HCT116 (cell line): ENCODE measurements at regions not wholly inside any gene's neighbourhood (a gene's known extent, or its start where the extent isn't known, plus 50 kb on each side); places are given as distances from the start of the nearest gene placed in this dataset.

Source experiments
- ATAC-seq: fragments of 200-7000 bp; cut with Tn5 transposase; 2 replicates; pipeline ENCODE4 v1.9.1; 2020; ENCODE audit warnings: mild to moderate bottlenecking, moderate library complexity
- BruUV-seq: library from RNA; stranded (reverse); fragments of 400-500 nt; replicated peaks from 2 replicates; lab custom pipeline; 2021; lab: Mats Ljungman, UMichigan
- CTCF ChIA-PET: fragments of 300-600 bp; sonication (Branson Sonifier 250); formaldehyde crosslinking; loops from one replicate; lab custom pipeline; 2021; ENCODE audit warnings: antibody characterized with exemption; lab: Charles Lee
- POLR2A ChIA-PET: fragments of 300-600, 350-600 bp; sonication (Branson Sonifier 250); formaldehyde crosslinking; loops from one replicate; lab custom pipeline; 2021; ENCODE audit warnings: antibody characterized with exemption; lab: Charles Lee
- RAD21 ChIA-PET, 2 experiments: fragments of 300-600 bp; sonication (Branson Sonifier 250); formaldehyde crosslinking; loops; one replicate each; lab custom pipeline; 2023; ENCODE audit warnings: low total read pairs in 2 of 2; ENCODE audit not compliant: uncharacterized antibody in 2 of 2, unreplicated experiment in 2 of 2, low non-redundant PET in 1 of 2; lab: Charles Lee
- DNase-seq: peaks from one replicate; pipeline ENCODE4 v3.0.0-alpha.2; 2010; ENCODE audit warnings: low read depth, low spot score
- H2AFZ ChIP-seq: fragments of 200-600 bp; shearing (Covaris generic), sonication (generic); 2 replicates; pipeline ENCODE4 v1.6.1; 2017; ENCODE audit warnings: low read depth, mixed run types, mixed read lengths, antibody characterized with exemption, low read length; ENCODE audit not compliant: poor library complexity, severe bottlenecking
- H3K27ac ChIP-seq: 2 replicates; pipeline ENCODE4 v1.5.1; 2012; ENCODE audit warnings: low read depth, low read length
- H3K27me3 ChIP-seq: fragments of 200-600 bp; sonication (generic); 2 replicates; pipeline ENCODE4 v1.6.1; 2016; ENCODE audit warnings: mixed run types, low read length, mixed read lengths; ENCODE audit not compliant: insufficient read depth
- H3K36me3 ChIP-seq, 2 experiments: fragments of 200-500 bp in 1 of 2; fragments of 200-600 bp in 1 of 2; sonication (Bioruptor generic) in 1 of 2; sonication (generic) in 1 of 2; 2 replicates each; pipeline versions ENCODE4 v1.5.1 to v1.6.1; 2014 to 2016; ENCODE audit warnings: low read length in 2 of 2, inconsistent platforms in 1 of 2, mixed read lengths in 1 of 2, mixed run types in 1 of 2; ENCODE audit not compliant: insufficient read depth in 2 of 2, control insufficient read depth in 1 of 2
- H3K4me1 ChIP-seq, 2 experiments: fragments of 200-600 bp in 1 of 2; sonication (generic) in 1 of 2; 2 replicates each; pipeline versions ENCODE4 v1.5.1 to v1.6.1; 2012 to 2017; ENCODE audit warnings: low read length in 2 of 2, inconsistent platforms in 1 of 2, mild to moderate bottlenecking in 1 of 2, mixed read lengths in 1 of 2, mixed run types in 1 of 2, moderate library complexity in 1 of 2; ENCODE audit not compliant: insufficient read depth in 2 of 2, control insufficient read depth in 1 of 2
- H3K4me2 ChIP-seq: fragments of 200-600 bp; sonication (generic); 2 replicates; pipeline ENCODE4 v1.6.1; 2017; ENCODE audit warnings: mixed run types, low read length, mixed read lengths
- H3K4me3 ChIP-seq, 2 experiments: fragments of 200-600 bp in 1 of 2; sonication (generic) in 1 of 2; replicated peaks in 1 of 2; 2 replicates each; pipeline ENCODE4 v1.5.1; 2011 to 2016; ENCODE audit warnings: low read length in 2 of 2, control low read depth in 1 of 2, low read depth in 1 of 2, mild to moderate bottlenecking in 1 of 2, mixed read lengths in 1 of 2, mixed run types in 1 of 2
- H3K79me2 ChIP-seq: fragments of 200-600 bp; sonication (generic); 2 replicates; pipeline ENCODE4 v1.6.1; 2017; ENCODE audit warnings: mild to moderate bottlenecking, mixed run types, low read length, moderate library complexity, mixed read lengths; ENCODE audit not compliant: insufficient read depth
- H3K9ac ChIP-seq: fragments of 200-600 bp; sonication (generic); 2 replicates; pipeline ENCODE4 v1.6.1; 2016; ENCODE audit warnings: low read length, mixed read lengths
- H3K9me2 ChIP-seq: fragments of 200-600 bp; sonication (generic), shearing (Covaris generic); 2 replicates; pipeline ENCODE4 v1.6.1; 2017; ENCODE audit warnings: mixed run types, mild to moderate bottlenecking, moderate library complexity; ENCODE audit not compliant: insufficient read depth
- H3K9me3 ChIP-seq, 2 experiments: fragments of 200-500 bp in 1 of 2; fragments of 200-600 bp in 1 of 2; sonication (Bioruptor generic) in 1 of 2; sonication (generic) in 1 of 2; 2 replicates each; pipeline ENCODE4 v1.6.1; 2014 to 2017; ENCODE audit warnings: low read length in 2 of 2, mixed read lengths in 2 of 2, inconsistent platforms in 1 of 2, low read depth in 1 of 2, mild to moderate bottlenecking in 1 of 2, mixed run types in 1 of 2, moderate library complexity in 1 of 2; ENCODE audit not compliant: control insufficient read depth in 1 of 2, insufficient read depth in 1 of 2
- H4K20me1 ChIP-seq: fragments of 200-600 bp; sonication (generic), shearing (Covaris generic); 2 replicates; pipeline ENCODE4 v1.6.1; 2017; ENCODE audit warnings: mixed run types, mild to moderate bottlenecking, moderate library complexity; ENCODE audit not compliant: insufficient read depth
- EZH2 ChIP-seq: fragments of 200-600 bp; sonication (generic); IDR thresholded peaks from 2 replicates; pipeline ENCODE4 v1.6.1; 2017; ENCODE audit warnings: antibody characterized with exemption, mixed run types
- FOSL1 ChIP-seq: IDR thresholded peaks from 2 replicates; pipeline ENCODE4 v1.6.1; 2012; ENCODE audit warnings: low read depth
- JUND ChIP-seq: IDR thresholded peaks from 2 replicates; pipeline ENCODE4 v1.6.1; 2012
- MAX ChIP-seq: IDR thresholded peaks from 2 replicates; pipeline ENCODE4 v1.6.1; 2012
- POLR2A ChIP-seq: IDR thresholded peaks from 2 replicates; pipeline ENCODE4 v1.7.0; 2011; ENCODE audit warnings: borderline replicate concordance; ENCODE audit not compliant: insufficient read depth, insufficient read length; ENCODE audit errors: extremely low read depth
- POLR2AphosphoS5 ChIP-seq: IDR thresholded peaks from 2 replicates; pipeline ENCODE4 v1.6.1; 2011; ENCODE audit warnings: mild to moderate bottlenecking, low read depth, low read length, moderate library complexity
- REST ChIP-seq: IDR thresholded peaks from 2 replicates; pipeline ENCODE4 v1.6.1; 2012; ENCODE audit warnings: low read depth
- SIN3A ChIP-seq: IDR thresholded peaks from 2 replicates; pipeline ENCODE4 v1.6.1; 2012; ENCODE audit warnings: low read depth
- SP1 ChIP-seq: IDR thresholded peaks from 2 replicates; pipeline ENCODE4 v1.6.1; 2012; ENCODE audit warnings: low read depth
- YY1 ChIP-seq: IDR thresholded peaks from 2 replicates; pipeline ENCODE4 v1.6.1; 2011; ENCODE audit warnings: low read length, low read depth, moderate library complexity, mild to moderate bottlenecking; ENCODE audit not compliant: insufficient replicate concordance; ENCODE audit errors: extremely low read depth
- ZNF274 ChIP-seq: fragments of 200-500 bp; sonication (Bioruptor generic); IDR thresholded peaks from 2 replicates; pipeline ENCODE4 v1.6.1; 2014; ENCODE audit warnings: mild to moderate bottlenecking, low read depth, low read length, inconsistent platforms
- intact Hi-C: fragments of 100-400 bp; cut with micrococcal nuclease; formaldehyde crosslinking; loops from 2 replicates; pipeline ENCODE4 v1.10.0; 2022
- TF ChIP-seq, protein P1 (sequence below): IDR thresholded peaks from 2 replicates; pipeline ENCODE4 v1.6.1; 2012

DNA sequence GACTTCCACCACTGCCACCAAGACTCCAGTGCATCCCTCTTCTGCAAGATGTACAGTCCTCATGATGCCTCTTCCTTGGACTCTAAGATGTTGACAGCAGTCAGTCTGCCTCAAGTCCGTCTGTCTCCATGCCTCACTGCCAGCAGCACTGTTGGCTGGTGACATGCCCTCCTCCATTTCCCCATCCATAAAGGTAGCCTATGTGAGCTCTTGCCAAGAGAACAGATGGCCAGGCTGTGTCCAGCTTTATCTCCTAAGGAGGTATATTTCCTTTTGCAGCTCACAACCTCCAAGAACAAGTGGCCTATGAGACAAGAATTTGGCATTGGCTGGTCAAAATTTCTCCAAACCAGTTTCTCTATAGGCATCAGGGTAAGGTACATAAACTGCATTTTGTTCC, 149.3 kb upstream of the HNRNPA3 start:
- TF ChIP-seq SIN3A (no peak), POLR2AphosphoS5 (no peak), MAX (no peak), YY1 (no peak), JUND (no peak), SP1 (no peak), REST (no peak), POLR2A (no peak), FOSL1 (no peak), ZNF274 (no peak), EZH2 (no peak)
- TF ChIP-seq, protein P1, sequence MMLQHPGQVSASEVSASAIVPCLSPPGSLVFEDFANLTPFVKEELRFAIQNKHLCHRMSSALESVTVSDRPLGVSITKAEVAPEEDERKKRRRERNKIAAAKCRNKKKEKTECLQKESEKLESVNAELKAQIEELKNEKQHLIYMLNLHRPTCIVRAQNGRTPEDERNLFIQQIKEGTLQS: no peak
- POLR2A ChIA-PET: no interaction called here
- RAD21 ChIA-PET: interaction anchor here in 1 of 2 experiments (0.6 kb wide), 1 partner anchor 50 kb away, joined by 3 read pairs; no protein-coding TSS in a partner anchor
- ATAC-seq (no peak), DNase-seq (no peak)
- intact Hi-C loops: no loop called here
- H3K27me3 ChIP-seq: peaks cover 21% of the 10 kb centered on the region
- H3K4me1 ChIP-seq: no peaks in the 10 kb centered on the region
- CTCF ChIA-PET: no interaction called here
- H2AFZ ChIP-seq: no peak overlapping the region
- no peaks in the 10 kb centered on the region for H4K20me1 ChIP-seq
- no TSS peak for BruUV-seq
- no peaks in the 10 kb centered on the region for H3K36me3 ChIP-seq
- H3K4me3 ChIP-seq: no peak overlapping the region
- no peaks in the 10 kb centered on the region for H3K9me3 ChIP-seq
- H3K27ac ChIP-seq: no peak overlapping the region
- H3K79me2 ChIP-seq: no peaks in the 10 kb centered on the region
- H3K9me2 ChIP-seq: no peaks in the 10 kb centered on the region; the same call in 1 of the 2 replicates
- no peak overlapping the region for H3K4me2 ChIP-seq
- no peak overlapping the region for H3K9ac ChIP-seq
